ENCODE measurements at regions not wholly inside any gene's neighbourhood (a gene's known extent, or its start where the extent isn't known, plus 50 kb on each side); places are given as distances from the start of the nearest gene placed in this dataset.

GRCh38 chr14:43898687-43899086, 608.4 kb downstream of the FSCB start:
- TF ChIP-seq EZH2 (IDR thresholded peaks at IDR 0.05; ENCODE audit: borderline replicate concordance, low read depth, low read length, poor library complexity, severe bottlenecking) (no peak), CTCF (conservative IDR thresholded peaks at IDR 0.05; ENCODE audit: low read depth, low read length) (peak; percentile 59)
- no peak overlapping the region for H3K27ac ChIP-seq (ENCODE audit: low read depth, low read length, poor library complexity, severe bottlenecking)
- H3K36me3 ChIP-seq (ENCODE audit: insufficient read depth, low read length, poor library complexity, severe bottlenecking): no peaks in the 10 kb centered on the region
- DNase-seq (ENCODE audit: low spot score): peak; percentile 62
- H3K27me3 ChIP-seq (replicated peaks; ENCODE audit: insufficient read depth, low read depth, low read length, poor library complexity): no peaks in the 10 kb centered on the region
- POLR2A ChIA-PET (ENCODE audit: low non-redundant PET): no interaction called here
- BruUV-seq (replicated peaks): no TSS peak
- H3K4me1 ChIP-seq (ENCODE audit: insufficient read depth, low read length, poor library complexity, severe bottlenecking): peaks cover 16% of the 10 kb centered on the region
- no peaks in the 10 kb centered on the region for H3K9me3 ChIP-seq (ENCODE audit: low read depth, low read length, poor library complexity, severe bottlenecking)
- intact Hi-C loops (cut with micrococcal nuclease; ENCODE audit: unreplicated experiment): loop anchor here (10.0 kb wide), 1 partner anchor 1784 kb away; no protein-coding TSS in a partner anchor
- H3K4me3 ChIP-seq (ENCODE audit: low read depth, low read length, poor library complexity, severe bottlenecking): no peak overlapping the region
- CTCF ChIA-PET: no interaction called here

GRCh38 chr14:43896044-43896443, 611.0 kb downstream of the FSCB start:
- peaks cover 7% of the 10 kb centered on the region for H3K4me1 ChIP-seq (ENCODE audit: insufficient read depth, low read length, poor library complexity, severe bottlenecking)
- BruUV-seq (replicated peaks): no TSS peak
- no peaks in the 10 kb centered on the region for H3K36me3 ChIP-seq (ENCODE audit: insufficient read depth, low read length, poor library complexity, severe bottlenecking)
- POLR2A ChIA-PET (ENCODE audit: low non-redundant PET): no interaction called here
- TF ChIP-seq EZH2 (IDR thresholded peaks at IDR 0.05; ENCODE audit: borderline replicate concordance, low read depth, low read length, poor library complexity, severe bottlenecking) (no peak), CTCF (conservative IDR thresholded peaks at IDR 0.05; ENCODE audit: low read depth, low read length) (no peak)
- intact Hi-C loops (cut with micrococcal nuclease; ENCODE audit: unreplicated experiment): loop anchor here (10.0 kb wide), 1 partner anchor 1781 kb away; no protein-coding TSS in a partner anchor
- no peak overlapping the region for H3K27ac ChIP-seq (ENCODE audit: low read depth, low read length, poor library complexity, severe bottlenecking)
- H3K27me3 ChIP-seq (replicated peaks; ENCODE audit: insufficient read depth, low read depth, low read length, poor library complexity): no peaks in the 10 kb centered on the region
- no peak overlapping the region for H3K4me3 ChIP-seq (ENCODE audit: low read depth, low read length, poor library complexity, severe bottlenecking)
- CTCF ChIA-PET: interaction anchor here (0.6 kb wide), 1 partner anchor 77 kb away, joined by 3 read pairs; no protein-coding TSS in a partner anchor
- no peaks in the 10 kb centered on the region for H3K9me3 ChIP-seq (ENCODE audit: low read depth, low read length, poor library complexity, severe bottlenecking)
- no peak for DNase-seq (ENCODE audit: low spot score)

GRCh38 chr14:43894534-43894933, 612.5 kb downstream of the FSCB start:
- Histone ChIP-seq H3K27me3 (replicated peaks; ENCODE audit: insufficient read depth, low read depth, low read length, poor library complexity) (no peaks in the 10 kb centered on the region), H3K4me3 (ENCODE audit: low read depth, low read length, poor library complexity, severe bottlenecking) (no peak overlapping the region), H3K36me3 (ENCODE audit: insufficient read depth, low read length, poor library complexity, severe bottlenecking) (no peaks in the 10 kb centered on the region), H3K4me1 (ENCODE audit: insufficient read depth, low read length, poor library complexity, severe bottlenecking) (no peaks in the 10 kb centered on the region), H3K27ac (ENCODE audit: low read depth, low read length, poor library complexity, severe bottlenecking) (no peak overlapping the region), H3K9me3 (ENCODE audit: low read depth, low read length, poor library complexity, severe bottlenecking) (no peaks in the 10 kb centered on the region)
- ChIA-PET CTCF (no interaction called here), POLR2A (ENCODE audit: low non-redundant PET) (no interaction called here)
- intact Hi-C loops (cut with micrococcal nuclease; ENCODE audit: unreplicated experiment): loop anchor here (10.0 kb wide), 1 partner anchor 1780 kb away; no protein-coding TSS in a partner anchor
- TF ChIP-seq EZH2 (IDR thresholded peaks at IDR 0.05; ENCODE audit: borderline replicate concordance, low read depth, low read length, poor library complexity, severe bottlenecking): no peak
- TF ChIP-seq CTCF (conservative IDR thresholded peaks at IDR 0.05; ENCODE audit: low read depth, low read length): peak; percentile 70
- BruUV-seq (replicated peaks): no TSS peak
- peak; percentile 62 for DNase-seq (ENCODE audit: low spot score)
